Thyroid gland (tissue), 4 donors: ENCODE measurements at regions not wholly inside any gene's neighbourhood (a gene's known extent, or its start where the extent isn't known, plus 50 kb on each side); places are given as distances from the start of the nearest gene placed in this dataset.

ENCODE experiments used
- CTCF ChIP-seq, 6 experiments: fragments of 200-600 bp in 3 of 6; fragments of 450-650 bp in 3 of 6; sonication (generic) in 3 of 6; IDR thresholded peaks; one replicate each; pipeline ENCODE4 v1.5.1; 2016 to 2019; ENCODE audit warnings: antibody characterized with exemption in 6 of 6, mild to moderate bottlenecking in 2 of 6, inconsistent platforms in 1 of 6, moderate library complexity in 1 of 6
- POLR2A ChIP-seq, 2 donors: fragments of 450-650 bp; IDR thresholded peaks; one replicate each; pipeline ENCODE4 v1.6.1; 2017; ENCODE audit warnings: antibody characterized with exemption in 2 of 2, mild to moderate bottlenecking in 2 of 2, moderate library complexity in 1 of 2

- TF ChIP-seq CTCF (IDR thresholded peaks at IDR 0.05) (no peak), POLR2A (IDR thresholded peaks at IDR 0.05) (no peak)
Observed at GRCh38 chr3:153099131-153099530, 62.9 kb upstream of the RAP2B start.
